WTC11 (cell line): ENCODE measurements at regions not wholly inside any gene's neighbourhood (a gene's known extent, or its start where the extent isn't known, plus 50 kb on each side); places are given as distances from the start of the nearest gene placed in this dataset.

ENCODE experiments used
- ATAC-seq: fragments of 200-7000 bp; cut with Tn5 transposase; 2 replicates; pipeline ENCODE4 v1.10.0; 2021; ENCODE audit warnings: mild to moderate bottlenecking, moderate library complexity
- CTCF ChIA-PET: fragments of 300-600 bp; sonication (Branson Sonifier 250); formaldehyde crosslinking; loops from one replicate; lab custom pipeline; 2021; ENCODE audit warnings: antibody characterized with exemption; lab: Charles Lee
- POLR2A ChIA-PET: fragments of 350-600 bp; sonication (Branson Sonifier 250); formaldehyde crosslinking; loops from one replicate; lab custom pipeline; 2021; ENCODE audit warnings: antibody characterized with exemption; lab: Charles Lee
- DNase-seq: peaks from one replicate; pipeline ENCODE4 v3.0.0; 2021; ENCODE audit warnings: low spot score
- H3K27ac Mint-ChIP-seq: 2 replicates; pipeline ENCODE4 v1.8.0; 2021; ENCODE audit warnings: mixed read lengths
- H3K27me3 Mint-ChIP-seq: 2 replicates; pipeline ENCODE4 v1.8.0; 2021; ENCODE audit warnings: low read depth, mild to moderate bottlenecking, moderate library complexity, mixed read lengths
- H3K36me3 Mint-ChIP-seq: 2 replicates; pipeline ENCODE4 v1.8.0; 2021; ENCODE audit warnings: mixed read lengths
- H3K4me1 Mint-ChIP-seq: 2 replicates; pipeline ENCODE4 v1.8.0; 2022; ENCODE audit warnings: mixed read lengths
- H3K4me3 Mint-ChIP-seq: 2 replicates; pipeline ENCODE4 v1.8.0; 2021; ENCODE audit warnings: mild to moderate bottlenecking, moderate library complexity, mixed read lengths
- H3K9me3 Mint-ChIP-seq: 2 replicates; pipeline ENCODE4 v1.8.0; 2021; ENCODE audit warnings: mixed read lengths
- AFF4 ChIP-seq: sonication (generic); formaldehyde crosslinking; IDR thresholded peaks from 2 replicates; pipeline ENCODE4 v1.8.1; 2023; ENCODE audit warnings: mild to moderate bottlenecking, missing genetic modification reagents, borderline replicate concordance
- ATF1 ChIP-seq: sonication (generic); formaldehyde crosslinking; IDR thresholded peaks from 2 replicates; pipeline ENCODE4 v1.8.1; 2023; ENCODE audit warnings: mild to moderate bottlenecking, moderate library complexity, missing genetic modification reagents
- ATF6 ChIP-seq: sonication (generic); formaldehyde crosslinking; IDR thresholded peaks from 2 replicates; pipeline ENCODE4 v1.8.1; 2023; ENCODE audit warnings: mild to moderate bottlenecking, missing genetic modification reagents
- CBFB ChIP-seq: sonication (generic); formaldehyde crosslinking; IDR thresholded peaks from 2 replicates; pipeline ENCODE4 v1.8.1; 2022; ENCODE audit warnings: mild to moderate bottlenecking, low read depth, missing genetic modification reagents
- CDX4 ChIP-seq: fragments of 250-450 bp; sonication (Bioruptor Pico); IDR thresholded peaks from 2 replicates; pipeline ENCODE4 v1.9.0; 2021; ENCODE audit warnings: moderate library complexity, mild to moderate bottlenecking, inconsistent platforms, borderline replicate concordance
- CREB1 ChIP-seq: sonication (generic); formaldehyde crosslinking; IDR thresholded peaks from 2 replicates; pipeline ENCODE4 v1.8.0; 2023; ENCODE audit warnings: mild to moderate bottlenecking, missing genetic modification reagents
- CREM ChIP-seq: sonication (generic); formaldehyde crosslinking; IDR thresholded peaks from 2 replicates; pipeline ENCODE4 v1.8.1; 2022; ENCODE audit warnings: mild to moderate bottlenecking, missing genetic modification reagents, moderate library complexity
- E2F4 ChIP-seq: sonication (generic); formaldehyde crosslinking; IDR thresholded peaks from 2 replicates; pipeline ENCODE4 v1.8.1; 2022; ENCODE audit warnings: low read depth, mild to moderate bottlenecking, moderate library complexity, missing genetic modification reagents, borderline replicate concordance
- ELF4 ChIP-seq: sonication (generic); formaldehyde crosslinking; IDR thresholded peaks from 2 replicates; pipeline ENCODE4 v1.8.1; 2022; ENCODE audit warnings: low read depth, mild to moderate bottlenecking, moderate library complexity, missing genetic modification reagents
- EMX1 ChIP-seq: fragments of 250-450 bp; sonication (Bioruptor Pico); IDR thresholded peaks from 2 replicates; pipeline ENCODE4 v1.8.0; 2021; ENCODE audit warnings: mild to moderate bottlenecking
- ETV6 ChIP-seq: sonication (generic); formaldehyde crosslinking; IDR thresholded peaks from 2 replicates; pipeline ENCODE4 v1.8.1; 2022; ENCODE audit warnings: mild to moderate bottlenecking, missing genetic modification reagents
- FOXJ3 ChIP-seq: sonication (generic); formaldehyde crosslinking; IDR thresholded peaks from 2 replicates; pipeline ENCODE4 v1.9.0; 2021; ENCODE audit warnings: missing genetic modification reagents, mild to moderate bottlenecking, borderline replicate concordance
- HMGA2 ChIP-seq: fragments of 250-450 bp; sonication (Bioruptor Pico); IDR thresholded peaks from 2 replicates; pipeline ENCODE4 v1.4.0; 2021; ENCODE audit warnings: mild to moderate bottlenecking, moderate library complexity
- JUN ChIP-seq: sonication (generic); formaldehyde crosslinking; IDR thresholded peaks from 2 replicates; pipeline ENCODE4 v1.8.0; 2023; ENCODE audit warnings: mild to moderate bottlenecking, missing genetic modification reagents
- MXD4 ChIP-seq: fragments of 250-450 bp; sonication (Bioruptor Pico); IDR thresholded peaks from 2 replicates; pipeline ENCODE4 v1.8.0; 2021; ENCODE audit warnings: mild to moderate bottlenecking, moderate library complexity, borderline replicate concordance
- PRDM15 ChIP-seq: sonication (generic); formaldehyde crosslinking; IDR thresholded peaks from 2 replicates; pipeline ENCODE4 v1.8.0; 2022; ENCODE audit warnings: missing genetic modification reagents
- SMAD3 ChIP-seq: sonication (generic); formaldehyde crosslinking; IDR thresholded peaks from 2 replicates; pipeline ENCODE4 v1.8.0; 2022; ENCODE audit warnings: missing genetic modification reagents, mild to moderate bottlenecking, borderline replicate concordance
- TP53 ChIP-seq: sonication (generic); formaldehyde crosslinking; IDR thresholded peaks from 2 replicates; pipeline ENCODE4 v1.8.1; 2023; ENCODE audit warnings: mild to moderate bottlenecking, missing genetic modification reagents
- ZNF263 ChIP-seq: sonication (generic); formaldehyde crosslinking; IDR thresholded peaks from 2 replicates; pipeline ENCODE4 v1.8.1; 2022; ENCODE audit warnings: low read depth, mild to moderate bottlenecking, moderate library complexity, missing genetic modification reagents
- ZSCAN18 ChIP-seq: fragments of 250-450 bp; sonication (Bioruptor Pico); IDR thresholded peaks from 2 replicates; pipeline ENCODE4 v2.1.2; 2022; ENCODE audit warnings: mild to moderate bottlenecking, moderate library complexity

GRCh38 chr3:43838877-43839276 lies 148.1 kb downstream of the ABHD5 start (continued):
- TF ChIP-seq ZSCAN18 (CRISPR knock-in tag) = no peak
- TF ChIP-seq CREM = no peak
- TF ChIP-seq TP53 (CRISPR knock-in tag) = no peak
- TF ChIP-seq SMAD3 (CRISPR knock-in tag) = no peak
- TF ChIP-seq PRDM15 = no peak
- TF ChIP-seq, all 79 proteins: peak for 0

- Mint-ChIP-seq H3K9me3 (peaks cover 44% of the 10 kb centered on the region), H3K36me3 (0 out of 2 replicates have a peak, but pooled peaks cover 6% of the 10 kb centered on the region), H3K4me3 (no peak overlapping the region), H3K27me3 (peaks cover 12% of the 10 kb centered on the region), H3K27ac (no peak overlapping the region), H3K4me1 (no peaks in the 10 kb centered on the region)
- TF ChIP-seq ETV6 (CRISPR knock-in tag) (no peak), EMX1 (CRISPR knock-in tag) (no peak), CBFB (CRISPR knock-in tag) (no peak), E2F4 (CRISPR knock-in tag) (no peak), CDX4 (CRISPR knock-in tag) (no peak), MXD4 (CRISPR knock-in tag) (no peak), ATF1 (no peak)
- DNase-seq (no peak), ATAC-seq (no peak)
- CTCF ChIA-PET = interaction anchor here (1.3 to 1.5 kb wide), 2 partner anchors 13 to 35 kb away, joined by 4 to 5 read pairs; no protein-coding TSS in a partner anchor
- POLR2A ChIA-PET = no interaction called here
Measured at GRCh38 chr3:43843386-43843785, 152.6 kb downstream of the ABHD5 start.

GRCh38 chr3:43844757-43845156 lies 154.0 kb downstream of the ABHD5 start:
- CTCF ChIA-PET = interaction anchor here (1.4 kb wide), 1 partner anchor 11 kb away, joined by 4 read pairs; no protein-coding TSS in a partner anchor
- H3K9me3 Mint-ChIP-seq = peaks cover 40% of the 10 kb centered on the region
- no peaks in the 10 kb centered on the region for H3K4me1 Mint-ChIP-seq
- H3K4me3 Mint-ChIP-seq = no peak overlapping the region
- DNase-seq (no peak), ATAC-seq (no peak)
- no peak overlapping the region for H3K27ac Mint-ChIP-seq
- H3K27me3 Mint-ChIP-seq = peaks cover 9% of the 10 kb centered on the region
- POLR2A ChIA-PET = no interaction called here
- 0 out of 2 replicates have a peak, but pooled peaks cover 6% of the 10 kb centered on the region for H3K36me3 Mint-ChIP-seq
- TF ChIP-seq AFF4 (CRISPR knock-in tag) (no peak), ELF4 (CRISPR knock-in tag) (no peak), FOXJ3 (CRISPR knock-in tag) (no peak), CREB1 (CRISPR knock-in tag) (no peak), JUN (no peak), ZNF263 (no peak), ATF6 (CRISPR knock-in tag) (no peak), HMGA2 (no peak), EMX1 (CRISPR knock-in tag) (no peak)
